ENCODE measurements at regions not wholly inside any gene's neighbourhood (a gene's known extent, or its start where the extent isn't known, plus 50 kb on each side); places are given as distances from the start of the nearest gene placed in this dataset.

DNA sequence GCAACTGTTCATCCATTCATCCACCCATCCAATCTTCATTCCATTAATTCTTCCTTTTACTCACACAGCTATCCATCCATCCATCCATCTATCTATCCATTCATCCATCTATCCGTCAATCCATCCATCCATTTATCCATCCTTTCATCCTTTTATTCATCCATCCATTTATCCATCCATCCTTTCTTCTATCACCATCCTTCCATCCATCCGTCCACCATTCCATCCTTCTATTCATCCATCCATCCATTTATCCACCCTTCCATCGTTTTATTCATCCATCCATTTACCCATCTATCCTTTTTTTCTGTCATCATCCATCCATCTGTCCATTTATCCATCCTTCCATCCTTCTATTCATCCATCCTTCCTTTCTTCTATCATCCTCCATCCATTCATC, 73.0 kb upstream of the FOXF1 start:
- Histone ChIP-seq H3K4me3 (ENCODE audit: low read depth, low read length) (no peak overlapping the region), H3K9me3 (ENCODE audit: severe bottlenecking) (no peaks in the 10 kb centered on the region), H3K27ac (no peak overlapping the region), H3K27me3 (ENCODE audit: insufficient read depth, low read depth, severe bottlenecking) (no peaks in the 10 kb centered on the region), H3K36me3 (no peaks in the 10 kb centered on the region)
- DNase-seq, result no peak
- TF ChIP-seq CTCF (IDR thresholded peaks at IDR 0.05; ENCODE audit: low read depth, low read length), result no peak

DNA sequence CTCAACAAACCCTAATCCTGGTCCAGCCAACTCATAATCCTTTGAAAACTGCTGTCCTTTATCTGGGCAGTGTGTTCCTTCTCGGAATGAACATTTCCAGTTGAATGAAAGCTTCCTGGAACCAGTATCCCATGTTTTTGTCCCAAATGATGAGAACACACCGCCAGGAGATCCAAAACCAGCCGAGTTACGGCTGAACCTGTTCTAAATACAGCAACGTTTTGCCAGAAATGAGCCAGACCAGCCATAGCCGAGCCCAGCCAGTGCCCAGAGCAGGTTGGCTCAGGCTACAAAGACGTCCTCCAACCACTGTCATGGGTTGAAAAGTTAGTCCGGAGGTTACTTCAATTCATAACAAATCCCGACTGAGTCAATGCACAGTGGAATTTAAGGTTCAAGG, 67.6 kb upstream of the FOXF1 start:
- H3K36me3 ChIP-seq, result no peaks in the 10 kb centered on the region
- TF ChIP-seq CTCF (IDR thresholded peaks at IDR 0.05; ENCODE audit: low read depth, low read length), result no peak
- H3K27me3 ChIP-seq (ENCODE audit: insufficient read depth, low read depth, severe bottlenecking), result no peaks in the 10 kb centered on the region
- H3K4me3 ChIP-seq (ENCODE audit: low read depth, low read length), result no peak overlapping the region
- H3K9me3 ChIP-seq (ENCODE audit: severe bottlenecking), result no peaks in the 10 kb centered on the region
- DNase-seq, result no peak
- no peak overlapping the region for H3K27ac ChIP-seq

GRCh38 chr16:86443508-86444147, 66.7 kb upstream of the FOXF1 start:
- Histone ChIP-seq H3K9me3 (ENCODE audit: severe bottlenecking) (no peaks in the 10 kb centered on the region), H3K36me3 (no peaks in the 10 kb centered on the region), H3K27ac (no peak overlapping the region), H3K4me3 (ENCODE audit: low read depth, low read length) (no peak overlapping the region), H3K27me3 (ENCODE audit: insufficient read depth, low read depth, severe bottlenecking) (no peaks in the 10 kb centered on the region)
- no peak for DNase-seq
- TF ChIP-seq CTCF (IDR thresholded peaks at IDR 0.05; ENCODE audit: low read depth, low read length), result no peak

GRCh38 chr16:86444261-86444660, 66.1 kb upstream of the FOXF1 start:
- Histone ChIP-seq H3K36me3 (no peaks in the 10 kb centered on the region), H3K27ac (no peak overlapping the region), H3K4me3 (ENCODE audit: low read depth, low read length) (no peak overlapping the region), H3K9me3 (ENCODE audit: severe bottlenecking) (no peaks in the 10 kb centered on the region), H3K27me3 (ENCODE audit: insufficient read depth, low read depth, severe bottlenecking) (no peaks in the 10 kb centered on the region)
- DNase-seq, result no peak
- no peak for TF ChIP-seq CTCF (IDR thresholded peaks at IDR 0.05; ENCODE audit: low read depth, low read length)

DNA sequence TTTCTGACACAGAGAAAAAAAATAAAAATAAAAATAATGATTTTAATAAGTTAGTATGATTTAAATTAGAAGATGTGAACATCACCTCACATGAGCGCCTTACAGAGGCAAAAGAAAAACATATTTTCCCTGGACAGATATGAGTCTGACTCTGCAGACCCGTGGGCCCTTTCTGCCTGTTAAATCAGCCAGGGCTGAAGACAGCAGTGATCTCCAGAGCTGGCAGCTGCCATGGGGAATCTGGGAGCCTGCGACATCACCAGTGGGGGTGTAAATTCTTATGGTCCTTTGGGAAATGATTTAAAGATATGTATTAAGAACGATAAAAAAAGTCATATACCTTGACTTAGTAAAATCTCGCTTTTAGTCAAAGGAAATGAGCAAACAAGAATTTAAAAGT, 65.7 kb upstream of the FOXF1 start:
- H3K27me3 ChIP-seq (ENCODE audit: insufficient read depth, low read depth, severe bottlenecking), result no peaks in the 10 kb centered on the region

More for the DNA sequence above, 65.7 kb upstream of the FOXF1 start:
- no peak overlapping the region for H3K4me3 ChIP-seq (ENCODE audit: low read depth, low read length)
- H3K9me3 ChIP-seq (ENCODE audit: severe bottlenecking), result no peaks in the 10 kb centered on the region
- no peak for DNase-seq
- no peak overlapping the region for H3K27ac ChIP-seq
- TF ChIP-seq CTCF (IDR thresholded peaks at IDR 0.05; ENCODE audit: low read depth, low read length), result no peak
- no peaks in the 10 kb centered on the region for H3K36me3 ChIP-seq
